ENCODE measurements at regions not wholly inside any gene's neighbourhood (a gene's known extent, or its start where the extent isn't known, plus 50 kb on each side); places are given as distances from the start of the nearest gene placed in this dataset.

DNA sequence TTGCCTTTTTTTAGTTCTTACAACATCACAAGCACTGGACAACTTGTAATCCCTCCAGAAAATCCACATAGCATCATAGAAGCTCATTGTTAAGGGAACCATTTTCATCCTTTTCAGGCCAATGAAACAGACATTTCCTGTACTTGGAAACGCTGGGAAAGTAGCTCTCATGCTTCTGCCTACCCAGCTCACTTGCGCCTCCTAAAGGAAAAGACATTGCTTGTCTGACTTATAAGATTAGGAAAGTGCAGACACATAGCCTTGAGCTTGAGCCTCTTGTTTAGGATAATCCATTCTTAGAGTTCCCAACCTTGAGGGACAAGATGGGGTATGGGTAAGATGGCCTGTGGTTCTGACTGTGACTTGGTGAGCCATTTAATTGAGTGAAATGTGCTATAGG is 589.5 kb downstream of the NOVA1 start:
- no peak overlapping the region for H3K27ac ChIP-seq
- TF ChIP-seq CTCF (conservative IDR thresholded peaks at IDR 0.05), result no peak

DNA sequence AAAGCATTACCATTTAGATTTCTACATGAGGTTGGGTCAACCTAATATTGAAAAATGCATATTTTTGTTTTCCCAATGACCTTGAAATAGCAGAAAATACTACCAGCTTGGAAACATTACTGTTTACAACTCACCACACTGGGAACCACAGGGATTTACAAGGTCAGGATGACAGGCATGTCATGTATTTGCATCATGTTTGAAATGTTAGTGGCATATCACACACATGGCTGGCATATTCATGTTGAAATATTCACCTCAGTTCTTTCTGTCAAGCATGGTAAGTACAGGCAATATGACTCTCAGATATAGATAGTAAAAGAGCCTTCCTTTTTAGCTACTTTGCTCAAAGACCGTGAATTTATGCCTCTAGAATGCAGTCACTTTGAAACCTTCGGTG is 593.5 kb downstream of the NOVA1 start:
- no peak overlapping the region for H3K27ac ChIP-seq
- TF ChIP-seq CTCF (conservative IDR thresholded peaks at IDR 0.05), result no peak

DNA sequence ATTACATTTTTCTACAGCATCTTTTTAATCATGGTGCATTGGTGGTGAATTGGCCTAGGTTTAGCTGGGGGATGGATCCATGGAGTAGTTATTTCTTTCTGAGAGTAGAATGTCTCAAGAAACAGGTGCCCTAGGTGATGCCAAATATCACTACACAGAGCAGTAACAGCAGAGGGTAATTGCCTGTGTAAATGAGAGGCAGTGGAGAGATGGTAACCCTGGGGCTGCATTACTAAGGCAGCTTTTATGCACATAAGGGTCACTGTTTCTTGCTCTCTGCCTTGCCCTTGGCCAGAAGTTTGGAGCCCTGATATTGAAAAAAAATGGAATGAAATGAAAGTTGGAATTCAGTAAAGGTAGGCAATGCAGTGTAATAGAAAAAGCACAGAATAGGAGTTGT is 604.0 kb downstream of the NOVA1 start:
- no peak overlapping the region for H3K27ac ChIP-seq
- TF ChIP-seq CTCF (conservative IDR thresholded peaks at IDR 0.05), result no peak

DNA sequence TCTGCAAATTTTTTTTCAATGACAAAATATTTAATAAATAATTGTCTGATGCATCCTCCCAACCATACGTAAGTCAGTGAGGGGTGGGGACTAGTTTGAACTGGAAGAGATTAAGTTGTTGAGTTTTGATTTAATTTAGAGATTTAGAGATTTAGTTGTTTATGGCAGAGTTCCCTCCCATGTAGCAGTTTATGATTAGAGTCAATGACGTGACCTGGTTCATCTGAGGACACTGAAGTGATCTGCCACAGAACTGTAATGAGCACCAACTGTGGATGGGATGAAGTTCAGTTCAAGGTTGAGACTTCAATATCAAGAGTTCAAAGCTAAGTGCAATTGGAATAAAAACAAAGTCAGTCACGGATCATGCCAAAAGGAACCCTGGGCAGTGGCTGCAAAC is 609.3 kb downstream of the NOVA1 start:
- TF ChIP-seq CTCF (conservative IDR thresholded peaks at IDR 0.05), result no peak
- no peak overlapping the region for H3K27ac ChIP-seq

- H3K27ac ChIP-seq, result no peak overlapping the region
- no peak for TF ChIP-seq CTCF (conservative IDR thresholded peaks at IDR 0.05)
These were observed 642.1 kb downstream of the NOVA1 start for GRCh38 chr14:25955772-25956171.

DNA sequence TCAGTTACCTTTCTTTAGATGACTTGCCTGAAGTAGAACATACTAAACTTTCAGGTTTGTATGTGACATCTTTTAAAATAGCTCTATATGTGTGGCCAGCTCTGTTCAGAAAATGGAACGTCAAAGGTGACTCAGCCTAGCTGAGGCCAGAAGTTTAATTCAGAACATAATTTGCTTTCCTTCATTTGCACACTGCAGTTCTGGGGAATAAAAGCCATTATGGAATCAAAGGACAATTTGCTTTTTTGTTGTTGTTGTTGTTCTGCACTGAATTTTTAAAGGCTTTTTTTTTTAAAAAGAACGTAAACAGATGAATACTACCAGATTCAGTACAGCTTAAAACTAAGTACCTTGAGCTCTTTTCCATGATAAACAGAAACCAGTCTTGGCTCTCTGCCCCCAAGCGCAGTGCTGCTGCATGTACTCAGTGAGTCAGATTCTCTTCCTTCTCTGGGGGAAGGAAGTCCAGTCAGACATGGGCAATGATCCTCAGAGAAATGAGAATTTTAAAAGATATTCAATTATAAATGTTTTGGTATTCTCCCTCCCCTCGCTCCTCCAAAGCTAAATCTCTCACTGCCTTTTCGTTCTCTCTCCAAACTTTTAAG is 644.2 kb downstream of the NOVA1 start:
- no peak overlapping the region for H3K27ac ChIP-seq
- TF ChIP-seq CTCF (conservative IDR thresholded peaks at IDR 0.05), result no peak

- TF ChIP-seq CTCF (conservative IDR thresholded peaks at IDR 0.05), result no peak
These were observed 652.1 kb downstream of the NOVA1 start for GRCh38 chr14:25945746-25946145.

More at GRCh38 chr14:25945746-25946145, 652.1 kb downstream of the NOVA1 start:
- H3K27ac ChIP-seq, result peak overlapping the region; percentile 8; the same call in 1 of the 2 replicates

Data from VCaP (cell line).